DND-41 (cell line): ENCODE measurements at regions not wholly inside any gene's neighbourhood (a gene's known extent, or its start where the extent isn't known, plus 50 kb on each side); places are given as distances from the start of the nearest gene placed in this dataset.
"Not testable (repeated sequence)": the region's sequence is repeated elsewhere in the genome, so short reads cannot be mapped to it uniquely, and the experiment has no call there.

Source experiments
- ATAC-seq: fragments of 200-7000 bp; cut with Tn5 transposase; 3 replicates; pipeline ENCODE4 v1.9.1; 2021; ENCODE audit warnings: low read depth; ENCODE audit not compliant: insufficient read depth
- DNase-seq: peaks from one replicate; pipeline ENCODE4 v3.0.0-alpha.2; 2020
- H2AFZ ChIP-seq: 2 replicates; pipeline ENCODE4 v1.6.0; 2012; ENCODE audit warnings: low read depth, low read length
- H3K27ac ChIP-seq: 2 replicates; pipeline ENCODE4 v1.5.1; 2012; ENCODE audit warnings: low read length, inconsistent platforms
- H3K27me3 ChIP-seq: fragments of 200-600 bp; sonication (generic); 2 replicates; pipeline ENCODE4 v1.6.0; 2012; ENCODE audit warnings: low read length, mild to moderate bottlenecking, inconsistent platforms; ENCODE audit not compliant: insufficient read depth, poor library complexity
- H3K36me3 ChIP-seq: 2 replicates; pipeline ENCODE4 v1.5.1; 2012; ENCODE audit warnings: low read length, inconsistent platforms; ENCODE audit not compliant: insufficient read depth
- H3K4me1 ChIP-seq: 2 replicates; pipeline ENCODE4 v1.5.1; 2012; ENCODE audit warnings: mild to moderate bottlenecking, low read length; ENCODE audit not compliant: insufficient read depth
- H3K4me2 ChIP-seq: 2 replicates; pipeline ENCODE4 v1.6.0; 2012; ENCODE audit warnings: mild to moderate bottlenecking, moderate library complexity, low read length, inconsistent platforms; ENCODE audit not compliant: insufficient read depth
- H3K4me3 ChIP-seq, 2 experiments: fragments of 200-600 bp in 1 of 2; shearing (Covaris generic) in 1 of 2; 2 replicates each; pipeline ENCODE4 v1.5.1; 2012 to 2016; ENCODE audit warnings: inconsistent platforms in 2 of 2, low read length in 2 of 2, mild to moderate bottlenecking in 2 of 2, low read depth in 1 of 2, moderate library complexity in 1 of 2
- H3K79me2 ChIP-seq: 2 replicates; pipeline ENCODE4 v1.6.0; 2012; ENCODE audit warnings: low read length, inconsistent platforms; ENCODE audit not compliant: insufficient read depth
- H3K9ac ChIP-seq: 2 replicates; pipeline ENCODE4 v1.6.0; 2012; ENCODE audit warnings: low read depth, mild to moderate bottlenecking, inconsistent platforms, low read length, moderate library complexity
- H3K9me3 ChIP-seq: 2 replicates; pipeline ENCODE4 v1.5.1; 2012; ENCODE audit warnings: low read length, moderate library complexity, mild to moderate bottlenecking, inconsistent platforms; ENCODE audit not compliant: insufficient read depth, severe bottlenecking
- H4K20me1 ChIP-seq: 2 replicates; pipeline ENCODE4 v1.6.0; 2012; ENCODE audit warnings: low read length; ENCODE audit not compliant: insufficient read depth
- CTCF ChIP-seq: IDR thresholded peaks from 2 replicates; pipeline ENCODE4 v1.5.1; 2012; ENCODE audit warnings: borderline replicate concordance, low read length, moderate library complexity, mild to moderate bottlenecking; ENCODE audit not compliant: poor library complexity, severe bottlenecking; ENCODE audit errors: extremely low read depth
- EZH2 ChIP-seq: IDR thresholded peaks from 3 replicates; pipeline ENCODE4 v1.6.1; 2012; ENCODE audit warnings: borderline replicate concordance, low read depth, mild to moderate bottlenecking, moderate library complexity, low read length, inconsistent platforms; ENCODE audit not compliant: severe bottlenecking

DNA sequence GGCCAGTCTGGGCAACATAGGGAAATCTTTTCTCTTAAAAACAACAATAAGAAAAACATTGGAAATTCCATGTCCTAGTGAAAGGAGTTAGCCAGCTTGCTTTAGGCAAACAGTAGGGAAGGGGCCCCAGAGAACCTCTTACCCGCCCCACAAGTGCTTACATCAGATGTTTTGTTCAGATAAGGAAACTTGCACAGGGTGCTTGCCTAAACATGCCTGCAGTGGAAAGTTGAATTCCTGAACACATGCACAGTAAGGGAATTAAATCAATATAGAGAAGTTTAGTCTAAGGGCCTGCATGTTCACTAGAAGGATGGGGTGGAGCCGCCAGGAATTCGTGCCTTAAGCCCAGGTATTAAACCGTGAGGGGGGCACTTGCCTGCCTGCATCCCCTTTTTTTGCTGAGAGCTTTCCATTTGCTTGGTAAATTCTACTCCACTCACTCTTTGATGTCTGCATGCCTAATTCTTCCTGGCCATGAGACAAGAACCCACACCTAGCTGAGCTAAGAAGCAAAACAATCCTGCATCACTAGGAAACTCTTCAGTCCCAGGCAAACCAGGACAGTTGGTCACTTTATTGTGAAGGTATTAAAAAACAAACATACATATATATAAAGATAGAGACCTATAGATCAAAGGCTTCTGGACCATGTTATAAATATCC, 499.0 kb downstream of the SIPA1L2 start:
- H3K4me2 ChIP-seq = no peak overlapping the region
- TF ChIP-seq CTCF = no peak
- no peak for TF ChIP-seq EZH2
- H4K20me1 ChIP-seq = no peaks in the 10 kb centered on the region
- no peak overlapping the region for H3K9ac ChIP-seq
- H3K9me3 ChIP-seq = peaks cover 4% of the 10 kb centered on the region
- no peaks in the 10 kb centered on the region for H3K36me3 ChIP-seq
- H3K4me1 ChIP-seq = no peaks in the 10 kb centered on the region
- H3K27me3 ChIP-seq = no peaks in the 10 kb centered on the region
- no peak for ATAC-seq
- no peak overlapping the region for H3K27ac ChIP-seq
- H3K4me3 ChIP-seq = no peak overlapping the region
- H2AFZ ChIP-seq = no peak overlapping the region
- no peaks in the 10 kb centered on the region for H3K79me2 ChIP-seq
- DNase-seq = no peak

GRCh38 chr1:232127190-232127589, 500.6 kb downstream of the DISC1 start:
- no peaks in the 10 kb centered on the region for H4K20me1 ChIP-seq
- peaks cover 4% of the 10 kb centered on the region for H3K9me3 ChIP-seq
- H3K4me1 ChIP-seq = no peaks in the 10 kb centered on the region
- H3K79me2 ChIP-seq = no peaks in the 10 kb centered on the region
- DNase-seq = no peak
- no peak overlapping the region for H3K4me2 ChIP-seq
- no peak overlapping the region for H2AFZ ChIP-seq
- no peak for ATAC-seq
- no peak for TF ChIP-seq EZH2
- TF ChIP-seq CTCF = no peak
- no peaks in the 10 kb centered on the region for H3K36me3 ChIP-seq
- no peak overlapping the region for H3K9ac ChIP-seq
- H3K27me3 ChIP-seq = peaks cover 5% of the 10 kb centered on the region
- no peak overlapping the region for H3K27ac ChIP-seq
- no peak overlapping the region for H3K4me3 ChIP-seq

DNA sequence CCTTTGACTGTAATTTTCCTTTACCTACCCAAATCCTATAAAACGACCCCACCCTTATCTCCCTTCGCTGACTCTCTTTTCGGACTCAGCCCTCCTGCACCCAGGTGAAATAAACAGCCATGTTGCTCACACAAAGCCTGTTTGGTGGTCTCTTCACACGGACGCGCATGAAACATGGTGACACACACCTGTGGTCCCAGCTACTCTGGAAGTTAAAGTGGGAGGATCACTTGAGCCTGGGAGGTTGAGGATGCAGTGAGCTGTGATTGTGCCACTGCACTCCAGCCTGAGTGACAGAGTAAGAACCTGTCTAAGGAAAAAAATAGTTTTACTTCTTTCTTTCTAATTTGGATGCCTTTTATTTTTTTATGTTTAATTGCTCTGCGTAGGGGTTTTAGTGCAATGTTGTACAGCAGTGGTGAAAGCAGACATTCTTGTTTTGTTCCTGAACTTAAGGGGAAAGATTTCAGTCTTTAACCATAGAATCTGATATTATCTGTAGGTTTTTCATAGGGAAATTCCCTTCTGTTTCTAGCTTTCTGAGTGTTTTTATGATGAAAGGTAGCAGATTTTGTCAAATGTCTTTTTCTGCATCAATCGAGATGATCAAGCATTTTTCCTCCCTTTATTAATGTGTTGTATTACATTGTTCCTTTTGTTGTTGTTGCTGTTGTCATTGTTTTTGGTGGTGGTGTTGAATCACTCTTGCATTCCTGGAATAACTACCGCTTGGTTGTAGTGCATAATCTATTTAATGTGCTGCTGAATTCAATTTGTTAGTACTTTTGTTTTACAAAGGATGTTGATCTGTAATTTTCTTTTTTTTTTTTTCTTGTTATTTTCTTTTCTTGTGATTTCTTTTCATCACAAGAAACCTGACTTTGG, 497.4 kb downstream of the DISC1 start:
- ATAC-seq = no peak
- Histone ChIP-seq H3K27ac (no peak overlapping the region), H3K27me3 (peaks cover 5% of the 10 kb centered on the region), H2AFZ (no peak overlapping the region), H4K20me1 (no peaks in the 10 kb centered on the region), H3K9me3 (no peaks in the 10 kb centered on the region), H3K4me3 (no peak overlapping the region), H3K79me2 (no peaks in the 10 kb centered on the region), H3K4me2 (no peak overlapping the region), H3K4me1 (no peaks in the 10 kb centered on the region), H3K9ac (no peak overlapping the region), H3K36me3 (no peaks in the 10 kb centered on the region)
- TF ChIP-seq EZH2 = no peak
- DNase-seq = no peak

DNA sequence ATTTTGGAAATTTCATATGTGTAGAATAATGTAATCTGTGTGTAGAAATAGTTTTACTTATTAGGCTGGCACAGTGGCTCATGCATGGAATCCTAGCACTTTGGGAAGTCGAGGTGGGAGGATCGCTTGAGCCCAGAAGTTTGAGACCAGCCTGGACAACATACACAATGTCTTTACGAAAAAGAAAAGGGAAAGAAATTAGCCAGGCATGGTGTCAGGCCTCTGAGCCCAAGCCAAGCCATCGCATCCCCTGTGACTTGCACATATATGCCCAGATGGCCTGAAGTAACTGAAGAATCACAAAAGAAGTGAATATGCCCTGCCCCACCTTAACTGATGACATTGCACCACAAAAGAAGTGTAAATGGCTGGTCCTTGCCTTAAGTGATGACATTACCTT, 491.3 kb downstream of the DISC1 start:
- not testable (repeated sequence) for H3K4me2 ChIP-seq, H3K27ac ChIP-seq, H3K9ac ChIP-seq, H2AFZ ChIP-seq, ATAC-seq, H3K79me2 ChIP-seq, H3K4me1 ChIP-seq, H3K27me3 ChIP-seq, H3K9me3 ChIP-seq, H3K4me3 ChIP-seq, H4K20me1 ChIP-seq, DNase-seq, H3K36me3 ChIP-seq
